ENCODE measurements at regions not wholly inside any gene's neighbourhood (a gene's known extent, or its start where the extent isn't known, plus 50 kb on each side); places are given as distances from the start of the nearest gene placed in this dataset.

DNA sequence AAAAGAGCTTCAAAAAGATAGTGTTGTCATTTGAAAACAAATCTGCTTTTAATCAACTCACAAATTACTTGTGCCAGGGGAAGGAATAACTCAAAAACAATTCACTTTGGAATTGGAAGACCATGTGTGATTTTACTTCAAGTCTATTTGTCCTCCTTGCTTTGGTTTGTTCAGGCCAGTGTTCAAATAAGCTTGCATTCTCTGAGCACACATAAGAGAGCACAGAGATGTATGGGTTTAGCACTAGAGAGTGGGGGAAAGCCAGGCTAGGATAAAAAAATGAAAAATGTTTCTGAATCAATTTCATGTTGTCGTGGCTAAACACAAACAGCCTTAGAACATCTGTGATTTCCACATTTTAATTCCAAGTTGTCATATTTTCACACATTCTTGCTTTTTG, 325.7 kb upstream of the LYPLAL1 start:
- no peaks in the 10 kb centered on the region for H3K4me1 Mint-ChIP-seq (ENCODE audit: low read depth)
- H3K36me3 Mint-ChIP-seq = no peaks in the 10 kb centered on the region
- H3K27me3 Mint-ChIP-seq = no peaks in the 10 kb centered on the region
- peaks cover 4% of the 10 kb centered on the region for H3K9me3 Mint-ChIP-seq (ENCODE audit: low read depth)
- H3K4me3 Mint-ChIP-seq = no peak overlapping the region
- no peak overlapping the region for H3K27ac Mint-ChIP-seq

- H3K4me1 Mint-ChIP-seq (ENCODE audit: low read depth) = no peaks in the 10 kb centered on the region
- no peaks in the 10 kb centered on the region for H3K27me3 Mint-ChIP-seq
- H3K27ac Mint-ChIP-seq = no peak overlapping the region
- H3K9me3 Mint-ChIP-seq (ENCODE audit: low read depth) = peaks cover 4% of the 10 kb centered on the region
- no peak overlapping the region for H3K4me3 Mint-ChIP-seq
- no peaks in the 10 kb centered on the region for H3K36me3 Mint-ChIP-seq
Measured at GRCh38 chr1:218850367-218850766, 323.3 kb upstream of the LYPLAL1 start.

GRCh38 chr1:218851586-218851985, 322.1 kb upstream of the LYPLAL1 start:
- Mint-ChIP-seq H3K4me1 (ENCODE audit: low read depth) (no peaks in the 10 kb centered on the region), H3K9me3 (ENCODE audit: low read depth) (no peaks in the 10 kb centered on the region), H3K27ac (no peak overlapping the region), H3K27me3 (no peaks in the 10 kb centered on the region), H3K36me3 (no peaks in the 10 kb centered on the region), H3K4me3 (no peak overlapping the region)

DNA sequence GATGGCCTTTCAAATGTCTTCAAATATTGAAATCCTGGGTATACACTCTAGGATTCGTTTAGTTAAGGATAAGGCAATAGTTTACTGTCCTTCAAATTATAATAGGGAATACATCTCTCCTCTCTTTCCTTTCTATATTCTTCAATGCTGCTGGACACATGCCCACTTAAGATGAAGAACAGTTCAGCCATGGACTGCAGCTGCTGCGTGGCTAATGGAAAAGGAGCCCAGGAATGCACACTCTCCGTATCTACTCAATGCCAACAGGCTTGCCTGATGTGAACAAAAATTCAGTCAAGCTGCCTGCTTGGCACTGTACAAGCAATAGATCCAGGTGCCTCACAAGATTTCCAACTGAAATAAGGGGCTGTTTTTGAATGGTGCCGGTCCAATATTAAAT, 321.2 kb upstream of the LYPLAL1 start:
- Mint-ChIP-seq H3K4me3 (no peak overlapping the region), H3K36me3 (no peaks in the 10 kb centered on the region), H3K27ac (no peak overlapping the region), H3K4me1 (ENCODE audit: low read depth) (no peaks in the 10 kb centered on the region), H3K9me3 (ENCODE audit: low read depth) (no peaks in the 10 kb centered on the region), H3K27me3 (no peaks in the 10 kb centered on the region)

- no peaks in the 10 kb centered on the region for H3K9me3 Mint-ChIP-seq (ENCODE audit: low read depth)
- H3K36me3 Mint-ChIP-seq = no peaks in the 10 kb centered on the region
- H3K27me3 Mint-ChIP-seq = no peaks in the 10 kb centered on the region
- H3K4me3 Mint-ChIP-seq = no peak overlapping the region
- H3K27ac Mint-ChIP-seq = no peak overlapping the region
- H3K4me1 Mint-ChIP-seq (ENCODE audit: low read depth) = no peaks in the 10 kb centered on the region
Measured at GRCh38 chr1:218863987-218864386, 309.7 kb upstream of the LYPLAL1 start.

DNA sequence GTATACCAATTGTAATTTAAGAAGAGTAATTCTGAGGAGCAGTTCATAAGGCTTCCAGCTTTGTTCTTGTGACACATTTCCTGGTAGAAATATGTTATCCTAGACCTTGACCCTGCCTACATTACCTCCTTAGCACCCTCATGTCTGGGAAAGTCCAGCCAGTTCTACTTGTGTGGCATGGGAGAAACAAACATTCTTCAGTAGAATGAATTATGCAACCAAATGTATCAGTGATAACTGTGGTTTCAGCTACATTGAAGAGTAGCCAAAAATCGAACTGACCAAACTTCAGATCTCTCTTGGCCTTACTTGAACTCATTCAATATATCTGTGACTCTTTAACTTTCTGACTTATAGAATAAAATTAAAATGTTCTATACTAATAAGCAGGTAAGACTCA, 308.1 kb upstream of the LYPLAL1 start:
- H3K4me1 Mint-ChIP-seq (ENCODE audit: low read depth) = no peaks in the 10 kb centered on the region
- H3K27me3 Mint-ChIP-seq = no peaks in the 10 kb centered on the region
- H3K9me3 Mint-ChIP-seq (ENCODE audit: low read depth) = no peaks in the 10 kb centered on the region
- H3K36me3 Mint-ChIP-seq = no peaks in the 10 kb centered on the region
- H3K4me3 Mint-ChIP-seq = no peak overlapping the region
- H3K27ac Mint-ChIP-seq = no peak overlapping the region

DNA sequence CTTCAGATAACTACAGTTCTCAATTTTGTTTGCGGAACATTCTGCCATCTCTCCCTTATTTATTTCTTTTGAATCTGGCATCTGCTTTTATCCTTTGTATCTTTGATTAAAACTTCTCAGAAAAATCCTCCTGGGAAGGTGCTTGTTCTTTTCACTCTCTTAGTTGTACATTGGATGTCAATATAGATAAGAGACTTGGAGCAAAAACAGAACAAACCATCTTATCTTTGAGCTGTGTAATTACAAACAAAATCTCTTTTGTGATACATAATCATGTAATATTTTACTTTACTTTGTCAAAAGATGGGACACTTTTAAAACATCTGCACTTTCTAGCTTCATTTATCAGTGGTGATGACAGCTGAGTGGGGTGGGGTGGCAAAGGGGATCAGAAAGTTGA, 307.2 kb upstream of the LYPLAL1 start:
- H3K27ac Mint-ChIP-seq = no peak overlapping the region

DNA sequence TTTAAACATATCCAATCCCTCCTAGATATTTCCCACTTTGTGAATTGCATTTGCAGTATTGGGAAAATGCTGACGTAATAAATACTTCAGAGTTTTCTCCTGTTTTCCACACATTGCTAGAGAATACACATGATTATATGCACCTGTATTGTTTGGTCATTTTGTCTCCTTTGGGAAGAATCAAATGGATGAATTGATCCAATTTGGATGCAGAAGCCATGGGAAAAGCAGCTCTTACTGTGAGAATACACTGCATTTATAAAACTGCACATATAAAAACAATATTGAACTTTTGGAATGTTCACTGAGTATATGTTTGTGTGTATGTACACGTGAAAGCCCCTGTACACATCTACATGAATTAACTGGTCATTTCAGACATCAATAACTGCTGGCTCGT, 306.6 kb upstream of the LYPLAL1 start:
- Mint-ChIP-seq H3K4me1 (ENCODE audit: low read depth) (no peaks in the 10 kb centered on the region), H3K27me3 (no peaks in the 10 kb centered on the region), H3K9me3 (ENCODE audit: low read depth) (no peaks in the 10 kb centered on the region), H3K27ac (no peak overlapping the region), H3K36me3 (no peaks in the 10 kb centered on the region), H3K4me3 (no peak overlapping the region)

More for the DNA sequence above, 307.2 kb upstream of the LYPLAL1 start:
- Mint-ChIP-seq H3K9me3 (ENCODE audit: low read depth) (no peaks in the 10 kb centered on the region), H3K36me3 (no peaks in the 10 kb centered on the region), H3K27me3 (no peaks in the 10 kb centered on the region), H3K4me1 (ENCODE audit: low read depth) (no peaks in the 10 kb centered on the region), H3K4me3 (no peak overlapping the region)

GRCh38 chr1:218867941-218868626, 305.6 kb upstream of the LYPLAL1 start:
- Mint-ChIP-seq H3K4me1 (ENCODE audit: low read depth) (no peaks in the 10 kb centered on the region), H3K4me3 (no peak overlapping the region), H3K27me3 (no peaks in the 10 kb centered on the region), H3K27ac (no peak overlapping the region), H3K36me3 (no peaks in the 10 kb centered on the region), H3K9me3 (ENCODE audit: low read depth) (no peaks in the 10 kb centered on the region)

GRCh38 chr1:218869276-218869675, 304.4 kb upstream of the LYPLAL1 start:
- Mint-ChIP-seq H3K36me3 (no peaks in the 10 kb centered on the region), H3K27me3 (no peaks in the 10 kb centered on the region), H3K4me3 (no peak overlapping the region), H3K9me3 (ENCODE audit: low read depth) (no peaks in the 10 kb centered on the region), H3K27ac (no peak overlapping the region), H3K4me1 (ENCODE audit: low read depth) (no peaks in the 10 kb centered on the region)

DNA sequence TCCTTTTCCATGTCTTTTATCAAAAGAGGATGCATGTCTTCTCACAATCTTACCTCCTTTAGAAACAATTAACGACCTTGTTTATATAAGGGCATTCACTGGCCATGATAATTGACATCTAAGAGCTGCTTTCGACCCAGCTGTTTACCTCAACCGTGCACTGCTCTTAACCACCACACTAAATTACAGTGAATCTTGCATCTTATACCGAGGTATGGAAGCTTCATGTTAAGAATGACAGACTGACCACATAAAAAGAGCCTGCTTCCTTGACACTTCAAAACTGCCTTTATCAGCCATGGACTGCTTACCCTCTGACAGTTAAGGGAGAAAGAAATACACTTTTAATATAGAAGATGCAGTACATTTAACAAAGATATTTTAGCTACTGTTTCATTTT, 301.7 kb upstream of the LYPLAL1 start:
- no peaks in the 10 kb centered on the region for H3K36me3 Mint-ChIP-seq
- no peaks in the 10 kb centered on the region for H3K9me3 Mint-ChIP-seq (ENCODE audit: low read depth)
- H3K27me3 Mint-ChIP-seq = no peaks in the 10 kb centered on the region
- no peaks in the 10 kb centered on the region for H3K4me1 Mint-ChIP-seq (ENCODE audit: low read depth)
- H3K4me3 Mint-ChIP-seq = no peak overlapping the region
- no peak overlapping the region for H3K27ac Mint-ChIP-seq

GRCh38 chr1:218872928-218873327, 300.8 kb upstream of the LYPLAL1 start:
- no peaks in the 10 kb centered on the region for H3K27me3 Mint-ChIP-seq
- no peaks in the 10 kb centered on the region for H3K9me3 Mint-ChIP-seq (ENCODE audit: low read depth)
- no peak overlapping the region for H3K4me3 Mint-ChIP-seq
- no peaks in the 10 kb centered on the region for H3K36me3 Mint-ChIP-seq
- no peak overlapping the region for H3K27ac Mint-ChIP-seq
- no peaks in the 10 kb centered on the region for H3K4me1 Mint-ChIP-seq (ENCODE audit: low read depth)

- Mint-ChIP-seq H3K9me3 (ENCODE audit: low read depth) (no peaks in the 10 kb centered on the region), H3K27ac (no peak overlapping the region), H3K4me3 (no peak overlapping the region), H3K36me3 (no peaks in the 10 kb centered on the region), H3K4me1 (ENCODE audit: low read depth) (no peaks in the 10 kb centered on the region), H3K27me3 (no peaks in the 10 kb centered on the region)
Measured at GRCh38 chr1:218874313-218874712, 299.4 kb upstream of the LYPLAL1 start.

DNA sequence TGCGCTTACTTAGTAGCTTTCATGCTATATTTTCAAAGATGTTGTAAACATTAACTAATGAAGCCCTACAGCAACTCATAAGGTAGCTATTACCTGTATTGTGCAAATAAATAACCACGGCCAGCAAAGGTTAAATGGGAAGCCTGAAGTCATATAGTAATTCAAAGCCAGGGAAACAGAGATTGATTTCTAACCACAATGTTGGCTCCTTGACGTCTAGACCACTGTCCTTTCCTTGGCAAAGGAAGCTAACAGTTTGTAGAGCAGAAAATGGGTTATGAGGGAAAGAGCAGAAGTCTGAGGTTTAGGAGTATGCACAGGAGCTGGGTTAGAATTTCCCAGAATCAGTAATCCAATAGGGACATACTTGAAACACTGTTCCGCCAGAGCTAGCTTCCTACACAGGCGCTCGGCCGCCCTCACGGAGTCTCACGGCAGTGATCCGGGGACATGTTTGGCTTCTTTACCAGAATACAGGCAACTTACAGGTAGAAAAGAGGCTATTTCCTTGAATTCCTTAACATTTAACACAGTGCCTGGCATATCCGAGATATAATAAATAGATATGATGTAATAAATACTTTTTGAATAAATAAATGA, 298.8 kb upstream of the LYPLAL1 start:
- Mint-ChIP-seq H3K4me1 (ENCODE audit: low read depth) (no peaks in the 10 kb centered on the region), H3K27ac (no peak overlapping the region), H3K36me3 (no peaks in the 10 kb centered on the region), H3K9me3 (ENCODE audit: low read depth) (no peaks in the 10 kb centered on the region), H3K4me3 (no peak overlapping the region), H3K27me3 (no peaks in the 10 kb centered on the region)

- no peak overlapping the region for H3K4me3 Mint-ChIP-seq
- no peaks in the 10 kb centered on the region for H3K9me3 Mint-ChIP-seq (ENCODE audit: low read depth)
- H3K4me1 Mint-ChIP-seq (ENCODE audit: low read depth) = no peaks in the 10 kb centered on the region
- no peaks in the 10 kb centered on the region for H3K36me3 Mint-ChIP-seq
- H3K27ac Mint-ChIP-seq = no peak overlapping the region
- H3K27me3 Mint-ChIP-seq = peaks cover 2% of the 10 kb centered on the region
Measured at GRCh38 chr1:218878369-218878768, 295.3 kb upstream of the LYPLAL1 start.

- peaks cover 2% of the 10 kb centered on the region for H3K27me3 Mint-ChIP-seq
- H3K36me3 Mint-ChIP-seq = no peaks in the 10 kb centered on the region
- H3K27ac Mint-ChIP-seq = no peak overlapping the region
- no peak overlapping the region for H3K4me3 Mint-ChIP-seq
- no peaks in the 10 kb centered on the region for H3K4me1 Mint-ChIP-seq (ENCODE audit: low read depth)
- no peaks in the 10 kb centered on the region for H3K9me3 Mint-ChIP-seq (ENCODE audit: low read depth)
Measured at GRCh38 chr1:218880484-218881060, 293.1 kb upstream of the LYPLAL1 start.
